ENCODE measurements at regions not wholly inside any gene's neighbourhood (a gene's known extent, or its start where the extent isn't known, plus 50 kb on each side); places are given as distances from the start of the nearest gene placed in this dataset.

GRCh38 chr5:6194261-6194875 is 184.0 kb downstream of the MED10 start:
- Histone ChIP-seq H3K27ac (ENCODE audit: low read length) (peak overlapping the region; percentile 82), H4K20me1 (ENCODE audit: low read length) (no peaks in the 10 kb centered on the region), H3K4me2 (ENCODE audit: low read length) (no peak overlapping the region), H3K9me2 (replicated peaks; ENCODE audit: low read length) (no peaks in the 10 kb centered on the region), H2AFZ (ENCODE audit: low read length) (no peak overlapping the region), H3K79me2 (ENCODE audit: low read length) (no peaks in the 10 kb centered on the region), H3K36me3 (ENCODE audit: low read depth, low read length) (no peaks in the 10 kb centered on the region), H3K4me3 (ENCODE audit: low read length) (no peak overlapping the region), H3K9ac (ENCODE audit: low read length) (no peak overlapping the region), H3K4me1 (ENCODE audit: insufficient read depth, low read length) (peaks cover 50% of the 10 kb centered on the region), H3F3A (ENCODE audit: low read length, unreplicated experiment) (peaks cover 4% of the 10 kb centered on the region), H3K27me3 (ENCODE audit: low read length) (no peaks in the 10 kb centered on the region), H3K9me3 (ENCODE audit: low read length) (no peaks in the 10 kb centered on the region)
- intact Hi-C loops (cut with micrococcal nuclease) = no loop called here
- POLR2A ChIA-PET (ENCODE audit: unreplicated experiment) = no interaction called here
- BruUV-seq (replicated peaks) = no TSS peak
- TF ChIP-seq CTCF (conservative IDR thresholded peaks at IDR 0.05; ENCODE audit: low read depth, low read length) (no peak), EZH2 (IDR thresholded peaks at IDR 0.05; ENCODE audit: low read length, unreplicated experiment) (no peak), EZH2phosphoT487 (IDR thresholded peaks at IDR 0.05; ENCODE audit: borderline replicate concordance, low read length) (no peak)
- CTCF ChIA-PET = no interaction called here
- ATAC-seq = no peak
- DNase-seq = no peak

GRCh38 chr5:6193310-6193709 is 185.0 kb downstream of the MED10 start:
- Histone ChIP-seq H3K27ac (ENCODE audit: low read length) (no peak overlapping the region), H3K4me3 (ENCODE audit: low read length) (no peak overlapping the region), H2AFZ (ENCODE audit: low read length) (peak overlapping the region; percentile 36), H4K20me1 (ENCODE audit: low read length) (no peaks in the 10 kb centered on the region), H3K79me2 (ENCODE audit: low read length) (no peaks in the 10 kb centered on the region), H3K36me3 (ENCODE audit: low read depth, low read length) (no peaks in the 10 kb centered on the region), H3F3A (ENCODE audit: low read length, unreplicated experiment) (peaks cover 4% of the 10 kb centered on the region), H3K9me2 (replicated peaks; ENCODE audit: low read length) (no peaks in the 10 kb centered on the region), H3K27me3 (ENCODE audit: low read length) (no peaks in the 10 kb centered on the region), H3K4me1 (ENCODE audit: insufficient read depth, low read length) (peaks cover 40% of the 10 kb centered on the region), H3K9ac (ENCODE audit: low read length) (no peak overlapping the region), H3K4me2 (ENCODE audit: low read length) (peak overlapping the region; percentile 27), H3K9me3 (ENCODE audit: low read length) (no peaks in the 10 kb centered on the region)
- BruUV-seq (replicated peaks) = no TSS peak
- ChIA-PET CTCF (no interaction called here), POLR2A (ENCODE audit: unreplicated experiment) (no interaction called here)
- DNase-seq (peak; percentile 71), ATAC-seq (no peak)
- intact Hi-C loops (cut with micrococcal nuclease) = no loop called here
- TF ChIP-seq CTCF (conservative IDR thresholded peaks at IDR 0.05; ENCODE audit: low read depth, low read length) = no peak
- TF ChIP-seq EZH2phosphoT487 (IDR thresholded peaks at IDR 0.05; ENCODE audit: borderline replicate concordance, low read length) = no peak
- TF ChIP-seq EZH2 (IDR thresholded peaks at IDR 0.05; ENCODE audit: low read length, unreplicated experiment) = no peak

- Histone ChIP-seq H4K20me1 (ENCODE audit: low read length) (no peaks in the 10 kb centered on the region), H3K79me2 (ENCODE audit: low read length) (no peaks in the 10 kb centered on the region), H3K9ac (ENCODE audit: low read length) (no peak overlapping the region), H3F3A (ENCODE audit: low read length, unreplicated experiment) (peaks cover 4% of the 10 kb centered on the region), H3K27me3 (ENCODE audit: low read length) (no peaks in the 10 kb centered on the region), H3K9me3 (ENCODE audit: low read length) (no peaks in the 10 kb centered on the region), H3K9me2 (replicated peaks; ENCODE audit: low read length) (no peaks in the 10 kb centered on the region), H3K36me3 (ENCODE audit: low read depth, low read length) (no peaks in the 10 kb centered on the region), H3K4me2 (ENCODE audit: low read length) (no peak overlapping the region), H3K4me1 (ENCODE audit: insufficient read depth, low read length) (peaks cover 28% of the 10 kb centered on the region), H3K27ac (ENCODE audit: low read length) (no peak overlapping the region), H2AFZ (ENCODE audit: low read length) (no peak overlapping the region), H3K4me3 (ENCODE audit: low read length) (no peak overlapping the region)
- DNase-seq = no peak
- intact Hi-C loops (cut with micrococcal nuclease) = no loop called here
- BruUV-seq (replicated peaks) = no TSS peak
- ATAC-seq = no peak
- ChIA-PET CTCF (no interaction called here), POLR2A (ENCODE audit: unreplicated experiment) (no interaction called here)
- TF ChIP-seq CTCF (conservative IDR thresholded peaks at IDR 0.05; ENCODE audit: low read depth, low read length) = no peak
- TF ChIP-seq EZH2phosphoT487 (IDR thresholded peaks at IDR 0.05; ENCODE audit: borderline replicate concordance, low read length) = no peak
- no peak for TF ChIP-seq EZH2 (IDR thresholded peaks at IDR 0.05; ENCODE audit: low read length, unreplicated experiment)
These were observed 187.5 kb downstream of the MED10 start for GRCh38 chr5:6190838-6191237.

All from PC-3 (cell line).